ENCODE measurements at regions not wholly inside any gene's neighbourhood (a gene's known extent, or its start where the extent isn't known, plus 50 kb on each side); places are given as distances from the start of the nearest gene placed in this dataset.

DNA sequence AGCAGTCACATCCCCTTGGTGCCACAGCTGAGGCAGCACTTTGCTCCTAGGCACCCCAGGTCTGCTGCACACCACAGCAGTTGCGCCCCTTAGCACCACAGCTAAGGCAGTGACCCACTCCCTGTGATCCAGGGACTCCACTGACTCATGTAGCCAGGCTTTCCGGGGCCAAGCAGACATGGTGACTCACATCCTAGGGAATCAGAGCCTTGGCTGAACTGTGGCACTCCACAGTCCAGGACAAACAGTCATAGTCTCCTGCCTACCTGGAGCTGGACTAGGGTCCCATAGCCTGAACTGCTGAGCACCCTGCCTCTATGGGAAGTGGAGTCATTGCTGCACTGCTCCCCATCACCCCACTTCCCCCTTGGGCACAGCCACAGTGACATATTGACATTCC, 338.7 kb downstream of the NPR3 start:
- ATAC-seq (ENCODE audit: insufficient read depth, low read depth) (no peak), DNase-seq (no peak)
- H4K20me1 ChIP-seq (ENCODE audit: insufficient read depth, low read length): no peaks in the 10 kb centered on the region
- H3K36me3 ChIP-seq (ENCODE audit: insufficient read depth, low read length): no peaks in the 10 kb centered on the region
- H3K4me2 ChIP-seq (ENCODE audit: insufficient read depth, low read length): no peak overlapping the region
- no peaks in the 10 kb centered on the region for H3K4me1 ChIP-seq (ENCODE audit: insufficient read depth, low read length)
- no peak overlapping the region for H3K27ac ChIP-seq (ENCODE audit: low read length)
- no peak overlapping the region for H3K4me3 ChIP-seq (ENCODE audit: low read depth in 1 of 2, low read length in 2 of 2)
- no peak overlapping the region for H3K9ac ChIP-seq (ENCODE audit: low read depth, low read length)
- TF ChIP-seq, protein P1, sequence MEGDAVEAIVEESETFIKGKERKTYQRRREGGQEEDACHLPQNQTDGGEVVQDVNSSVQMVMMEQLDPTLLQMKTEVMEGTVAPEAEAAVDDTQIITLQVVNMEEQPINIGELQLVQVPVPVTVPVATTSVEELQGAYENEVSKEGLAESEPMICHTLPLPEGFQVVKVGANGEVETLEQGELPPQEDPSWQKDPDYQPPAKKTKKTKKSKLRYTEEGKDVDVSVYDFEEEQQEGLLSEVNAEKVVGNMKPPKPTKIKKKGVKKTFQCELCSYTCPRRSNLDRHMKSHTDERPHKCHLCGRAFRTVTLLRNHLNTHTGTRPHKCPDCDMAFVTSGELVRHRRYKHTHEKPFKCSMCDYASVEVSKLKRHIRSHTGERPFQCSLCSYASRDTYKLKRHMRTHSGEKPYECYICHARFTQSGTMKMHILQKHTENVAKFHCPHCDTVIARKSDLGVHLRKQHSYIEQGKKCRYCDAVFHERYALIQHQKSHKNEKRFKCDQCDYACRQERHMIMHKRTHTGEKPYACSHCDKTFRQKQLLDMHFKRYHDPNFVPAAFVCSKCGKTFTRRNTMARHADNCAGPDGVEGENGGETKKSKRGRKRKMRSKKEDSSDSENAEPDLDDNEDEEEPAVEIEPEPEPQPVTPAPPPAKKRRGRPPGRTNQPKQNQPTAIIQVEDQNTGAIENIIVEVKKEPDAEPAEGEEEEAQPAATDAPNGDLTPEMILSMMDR (IDR thresholded peaks at IDR 0.05; ENCODE audit: borderline replicate concordance, extremely low read depth, low read length, poor library complexity, severe bottlenecking): no peak
- TF ChIP-seq EZH2 (IDR thresholded peaks at IDR 0.05; ENCODE audit: borderline replicate concordance, low read depth, low read length, severe bottlenecking): no peak
- H3K27me3 ChIP-seq (ENCODE audit: insufficient read depth, low read length, poor library complexity): no peaks in the 10 kb centered on the region
- H3K79me2 ChIP-seq (ENCODE audit: insufficient read depth, low read length): no peaks in the 10 kb centered on the region
- peaks cover 3% of the 10 kb centered on the region for H3K9me3 ChIP-seq (ENCODE audit: insufficient read depth, low read length, severe bottlenecking)
- H2AFZ ChIP-seq (ENCODE audit: low read depth, low read length): no peak overlapping the region

DNA sequence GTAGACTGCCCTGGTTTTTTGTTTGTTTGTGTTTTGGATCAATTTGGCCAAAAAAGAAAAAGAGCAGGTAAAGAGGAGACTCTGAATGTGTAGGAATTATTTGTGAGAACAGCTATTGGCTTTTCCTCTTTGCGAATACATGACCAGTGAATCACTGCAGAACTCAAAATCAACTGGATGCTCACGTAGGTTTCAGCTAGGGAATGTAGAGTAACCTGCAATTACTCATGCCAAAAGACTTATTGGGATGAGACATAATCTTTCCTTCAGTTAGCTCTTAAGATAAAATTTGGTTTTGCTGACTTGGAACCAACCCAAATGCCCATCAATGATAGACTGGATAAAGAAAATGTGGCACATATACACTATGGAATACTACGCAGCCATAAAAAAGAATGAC, 348.0 kb downstream of the NPR3 start:
- DNase-seq (no peak), ATAC-seq (ENCODE audit: insufficient read depth, low read depth) (no peak)
- no peak overlapping the region for H3K4me3 ChIP-seq (ENCODE audit: low read depth in 1 of 2, low read length in 2 of 2)
- H3K4me2 ChIP-seq (ENCODE audit: insufficient read depth, low read length): no peak overlapping the region
- no peaks in the 10 kb centered on the region for H3K36me3 ChIP-seq (ENCODE audit: insufficient read depth, low read length)
- no peak overlapping the region for H2AFZ ChIP-seq (ENCODE audit: low read depth, low read length)
- no peaks in the 10 kb centered on the region for H3K4me1 ChIP-seq (ENCODE audit: insufficient read depth, low read length)
- H3K9ac ChIP-seq (ENCODE audit: low read depth, low read length): no peak overlapping the region
- H4K20me1 ChIP-seq (ENCODE audit: insufficient read depth, low read length): no peaks in the 10 kb centered on the region
- no peaks in the 10 kb centered on the region for H3K27me3 ChIP-seq (ENCODE audit: insufficient read depth, low read length, poor library complexity)
- H3K27ac ChIP-seq (ENCODE audit: low read length): no peak overlapping the region
- no peaks in the 10 kb centered on the region for H3K79me2 ChIP-seq (ENCODE audit: insufficient read depth, low read length)
- H3K9me3 ChIP-seq (ENCODE audit: insufficient read depth, low read length, severe bottlenecking): peaks cover 2% of the 10 kb centered on the region
- TF ChIP-seq, protein P1 (IDR thresholded peaks at IDR 0.05; ENCODE audit: borderline replicate concordance, extremely low read depth, low read length, poor library complexity, severe bottlenecking): no peak
- TF ChIP-seq EZH2 (IDR thresholded peaks at IDR 0.05; ENCODE audit: borderline replicate concordance, low read depth, low read length, severe bottlenecking): no peak

DNA sequence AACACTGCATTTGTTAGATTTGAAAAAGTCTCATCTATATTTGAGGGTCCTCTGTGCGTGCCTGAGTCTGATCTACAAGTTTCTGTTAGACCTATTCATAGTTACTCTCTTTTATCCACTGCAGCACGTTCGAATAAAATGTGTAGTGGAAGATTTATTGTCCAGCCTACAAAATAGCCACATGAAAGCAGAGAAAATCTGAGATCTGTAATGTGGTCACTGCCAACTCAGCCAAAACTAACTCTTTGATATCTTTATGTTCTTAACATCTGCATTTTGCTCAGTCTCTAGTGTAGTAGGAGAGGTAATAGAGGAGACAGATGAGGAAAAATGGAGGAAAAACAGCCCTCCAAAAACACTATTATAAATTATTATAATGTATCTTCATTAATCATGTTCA, 354.0 kb downstream of the NPR3 start:
- H3K27me3 ChIP-seq (ENCODE audit: insufficient read depth, low read length, poor library complexity): no peaks in the 10 kb centered on the region

More for the DNA sequence above, 354.0 kb downstream of the NPR3 start:
- TF ChIP-seq, protein P1 (IDR thresholded peaks at IDR 0.05; ENCODE audit: borderline replicate concordance, extremely low read depth, low read length, poor library complexity, severe bottlenecking): no peak
- no peak for TF ChIP-seq EZH2 (IDR thresholded peaks at IDR 0.05; ENCODE audit: borderline replicate concordance, low read depth, low read length, severe bottlenecking)
- ATAC-seq (ENCODE audit: insufficient read depth, low read depth) (no peak), DNase-seq (no peak)
- Histone ChIP-seq H3K9ac (ENCODE audit: low read depth, low read length) (no peak overlapping the region), H3K36me3 (ENCODE audit: insufficient read depth, low read length) (no peaks in the 10 kb centered on the region), H3K9me3 (ENCODE audit: insufficient read depth, low read length, severe bottlenecking) (no peaks in the 10 kb centered on the region), H2AFZ (ENCODE audit: low read depth, low read length) (no peak overlapping the region), H3K4me2 (ENCODE audit: insufficient read depth, low read length) (no peak overlapping the region), H3K27ac (ENCODE audit: low read length) (no peak overlapping the region), H3K4me3 (ENCODE audit: low read depth in 1 of 2, low read length in 2 of 2) (no peak overlapping the region), H3K4me1 (ENCODE audit: insufficient read depth, low read length) (no peaks in the 10 kb centered on the region), H3K79me2 (ENCODE audit: insufficient read depth, low read length) (no peaks in the 10 kb centered on the region), H4K20me1 (ENCODE audit: insufficient read depth, low read length) (no peaks in the 10 kb centered on the region)
